ENCODE measurements at regions not wholly inside any gene's neighbourhood (a gene's known extent, or its start where the extent isn't known, plus 50 kb on each side); places are given as distances from the start of the nearest gene placed in this dataset.
"Not testable (repeated sequence)": the region's sequence is repeated elsewhere in the genome, so short reads cannot be mapped to it uniquely, and the experiment has no call there.

DNA sequence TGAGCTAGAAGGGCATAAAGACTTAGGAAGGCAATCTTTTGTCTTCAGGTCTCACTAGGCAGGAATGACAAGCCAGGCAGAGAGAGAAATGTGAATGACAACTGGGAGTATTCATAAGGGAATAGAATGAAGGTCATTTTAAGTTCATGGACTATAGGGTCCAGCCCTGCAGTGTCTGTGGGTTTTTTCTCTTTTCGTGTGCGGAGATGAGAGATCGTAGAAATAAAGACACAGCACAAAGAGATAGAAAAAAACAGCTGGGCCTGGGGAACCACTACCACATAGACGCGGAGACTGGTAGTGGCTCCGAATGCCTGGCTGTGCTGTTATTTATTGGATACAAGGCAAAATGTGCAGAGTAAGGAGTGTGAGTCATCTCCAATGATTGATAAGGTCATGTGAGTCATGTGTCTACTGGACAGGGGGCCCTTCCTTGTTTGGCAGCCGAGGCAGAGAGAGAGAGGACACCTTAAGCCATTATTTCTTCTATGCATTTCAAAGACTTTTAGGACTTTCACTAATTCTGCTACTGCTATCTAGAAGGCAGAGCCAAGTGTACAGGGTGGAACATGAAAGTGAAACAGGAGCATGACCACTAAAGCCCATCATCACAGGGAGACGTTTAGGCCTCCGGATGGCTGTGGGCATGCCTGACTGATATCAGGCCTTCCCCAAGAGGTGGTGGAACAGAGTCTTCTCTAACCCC, 921.8 kb upstream of the PCDH10 start:
- DNase-seq: no peak
- no peaks in the 10 kb centered on the region for H3K27me3 Mint-ChIP-seq (ENCODE audit: low read depth)
- no peak for ATAC-seq
- H3K9me3 Mint-ChIP-seq (ENCODE audit: insufficient read depth): no peaks in the 10 kb centered on the region
- CTCF ChIA-PET: no interaction called here
- no peaks in the 10 kb centered on the region for H3K4me1 Mint-ChIP-seq (ENCODE audit: low read depth)
- no peak overlapping the region for H3K27ac Mint-ChIP-seq
- no peak overlapping the region for H3K4me3 Mint-ChIP-seq
- POLR2A ChIA-PET: no interaction called here
- H3K36me3 Mint-ChIP-seq (ENCODE audit: low read depth): no peaks in the 10 kb centered on the region

GRCh38 chr4:132227857-132228165, 921.3 kb upstream of the PCDH10 start:
- H3K4me1 Mint-ChIP-seq (ENCODE audit: low read depth); H3K27me3 Mint-ChIP-seq (ENCODE audit: low read depth); H3K9me3 Mint-ChIP-seq (ENCODE audit: insufficient read depth); H3K27ac Mint-ChIP-seq; ATAC-seq; POLR2A ChIA-PET; CTCF ChIA-PET; H3K36me3 Mint-ChIP-seq (ENCODE audit: low read depth); H3K4me3 Mint-ChIP-seq: not testable (repeated sequence)
- peak; percentile 20 for DNase-seq

DNA sequence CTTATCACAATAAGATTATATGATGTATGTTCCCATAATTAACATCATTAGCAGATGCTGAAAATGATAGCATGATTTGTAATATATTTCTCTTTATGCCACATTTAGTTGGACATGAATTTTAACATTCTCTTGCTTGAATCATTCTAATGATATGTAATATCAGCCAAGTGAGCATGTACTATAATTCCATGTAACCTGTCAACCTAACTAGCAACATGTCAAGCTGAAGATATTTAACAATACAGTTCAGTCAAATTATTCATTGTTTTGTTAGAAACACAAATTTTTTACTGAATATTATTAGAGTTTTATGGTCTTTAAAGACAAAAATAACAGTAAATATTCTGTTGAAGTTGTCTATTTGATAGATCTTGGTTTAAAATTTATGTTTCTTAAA, 920.4 kb upstream of the PCDH10 start:
- Mint-ChIP-seq H3K27me3 (ENCODE audit: low read depth) (no peaks in the 10 kb centered on the region), H3K4me3 (no peak overlapping the region), H3K36me3 (ENCODE audit: low read depth) (no peaks in the 10 kb centered on the region), H3K4me1 (ENCODE audit: low read depth) (no peaks in the 10 kb centered on the region), H3K27ac (no peak overlapping the region), H3K9me3 (ENCODE audit: insufficient read depth) (no peaks in the 10 kb centered on the region)
- ATAC-seq: no peak
- no peak for DNase-seq
- ChIA-PET POLR2A (no interaction called here), CTCF (no interaction called here)

GRCh38 chr4:132230025-132230424, 919.1 kb upstream of the PCDH10 start:
- CTCF ChIA-PET: no interaction called here
- Mint-ChIP-seq H3K36me3 (ENCODE audit: low read depth) (no peaks in the 10 kb centered on the region), H3K27ac (no peak overlapping the region), H3K4me1 (ENCODE audit: low read depth) (no peaks in the 10 kb centered on the region), H3K27me3 (ENCODE audit: low read depth) (no peaks in the 10 kb centered on the region), H3K9me3 (ENCODE audit: insufficient read depth) (no peaks in the 10 kb centered on the region), H3K4me3 (no peak overlapping the region)
- no peak for ATAC-seq
- DNase-seq: no peak
- POLR2A ChIA-PET: no interaction called here

- H3K9me3 Mint-ChIP-seq (ENCODE audit: insufficient read depth): no peaks in the 10 kb centered on the region
- no peaks in the 10 kb centered on the region for H3K4me1 Mint-ChIP-seq (ENCODE audit: low read depth)
- H3K4me3 Mint-ChIP-seq: no peak overlapping the region
- H3K36me3 Mint-ChIP-seq (ENCODE audit: low read depth): no peaks in the 10 kb centered on the region
- DNase-seq (no peak), ATAC-seq (no peak)
- CTCF ChIA-PET: no interaction called here
- POLR2A ChIA-PET: no interaction called here
- no peaks in the 10 kb centered on the region for H3K27me3 Mint-ChIP-seq (ENCODE audit: low read depth)
- no peak overlapping the region for H3K27ac Mint-ChIP-seq
Observed at GRCh38 chr4:132238697-132239096, 910.4 kb upstream of the PCDH10 start.

- no peak for DNase-seq
- Mint-ChIP-seq H3K27me3 (ENCODE audit: low read depth) (no peaks in the 10 kb centered on the region), H3K9me3 (ENCODE audit: insufficient read depth) (no peaks in the 10 kb centered on the region), H3K4me3 (no peak overlapping the region), H3K36me3 (ENCODE audit: low read depth) (no peaks in the 10 kb centered on the region), H3K4me1 (ENCODE audit: low read depth) (no peaks in the 10 kb centered on the region), H3K27ac (no peak overlapping the region)
- ATAC-seq: no peak
- CTCF ChIA-PET: no interaction called here
- POLR2A ChIA-PET: no interaction called here
Observed at GRCh38 chr4:132240081-132240480, 909.0 kb upstream of the PCDH10 start.

DNA sequence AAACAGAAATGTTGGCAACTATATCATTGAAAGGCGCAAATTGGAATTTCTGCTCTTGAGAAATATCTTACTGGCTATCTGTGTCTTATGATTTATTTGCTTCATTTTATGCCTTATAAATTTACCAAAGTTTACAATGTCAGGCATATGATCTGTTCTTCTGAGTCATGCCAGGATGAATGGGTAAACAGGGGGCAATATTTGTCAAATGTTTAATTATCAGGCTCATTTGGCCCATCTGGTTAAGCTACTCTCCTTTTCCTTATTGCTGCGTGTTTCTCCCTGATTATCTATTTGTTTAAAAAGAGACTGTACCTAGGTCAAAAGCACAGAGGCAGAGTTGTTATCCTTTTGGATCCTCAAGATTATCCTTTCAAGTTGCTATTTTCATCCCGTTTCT, 903.8 kb upstream of the PCDH10 start:
- Mint-ChIP-seq H3K27me3 (ENCODE audit: low read depth) (no peaks in the 10 kb centered on the region), H3K4me3 (no peak overlapping the region), H3K4me1 (ENCODE audit: low read depth) (no peaks in the 10 kb centered on the region), H3K27ac (no peak overlapping the region), H3K36me3 (ENCODE audit: low read depth) (no peaks in the 10 kb centered on the region), H3K9me3 (ENCODE audit: insufficient read depth) (no peaks in the 10 kb centered on the region)
- ChIA-PET POLR2A (no interaction called here), CTCF (no interaction called here)
- ATAC-seq: no peak
- DNase-seq: no peak

GRCh38 chr4:132264176-132264575, 884.9 kb upstream of the PCDH10 start:
- Mint-ChIP-seq H3K27ac (no peak overlapping the region), H3K36me3 (ENCODE audit: low read depth) (no peaks in the 10 kb centered on the region), H3K4me3 (no peak overlapping the region), H3K9me3 (ENCODE audit: insufficient read depth) (no peaks in the 10 kb centered on the region), H3K27me3 (ENCODE audit: low read depth) (no peaks in the 10 kb centered on the region), H3K4me1 (ENCODE audit: low read depth) (no peaks in the 10 kb centered on the region)
- no peak for ATAC-seq
- POLR2A ChIA-PET: no interaction called here
- no peak for DNase-seq
- CTCF ChIA-PET: no interaction called here

DNA sequence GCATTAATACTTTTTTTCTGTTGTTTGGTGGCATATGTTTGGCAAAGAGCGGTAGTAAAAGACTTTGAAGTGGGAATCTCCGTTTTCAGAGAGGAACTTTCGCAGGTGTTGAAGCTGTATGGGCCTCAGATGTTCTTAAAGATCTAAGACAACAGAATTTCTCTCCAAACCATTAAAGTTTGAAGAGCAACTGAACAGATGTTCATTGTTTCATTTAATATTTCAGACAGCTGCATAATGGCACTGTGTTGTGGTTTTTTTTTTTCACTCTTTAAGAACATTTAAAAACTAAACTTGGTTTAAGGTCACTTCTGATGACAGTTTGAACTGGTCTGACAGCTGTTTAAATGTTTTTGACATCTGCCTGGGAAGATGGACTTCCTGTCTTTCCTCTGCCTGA, 882.7 kb upstream of the PCDH10 start:
- Mint-ChIP-seq H3K4me3 (no peak overlapping the region), H3K27ac (no peak overlapping the region), H3K9me3 (ENCODE audit: insufficient read depth) (no peaks in the 10 kb centered on the region), H3K4me1 (ENCODE audit: low read depth) (no peaks in the 10 kb centered on the region), H3K27me3 (ENCODE audit: low read depth) (no peaks in the 10 kb centered on the region), H3K36me3 (ENCODE audit: low read depth) (no peaks in the 10 kb centered on the region)
- POLR2A ChIA-PET: no interaction called here
- DNase-seq (no peak), ATAC-seq (no peak)
- CTCF ChIA-PET: no interaction called here

- Mint-ChIP-seq H3K4me3 (no peak overlapping the region), H3K27ac (no peak overlapping the region), H3K27me3 (ENCODE audit: low read depth) (no peaks in the 10 kb centered on the region), H3K4me1 (ENCODE audit: low read depth) (no peaks in the 10 kb centered on the region), H3K36me3 (ENCODE audit: low read depth) (no peaks in the 10 kb centered on the region), H3K9me3 (ENCODE audit: insufficient read depth) (no peaks in the 10 kb centered on the region)
- DNase-seq (no peak), ATAC-seq (no peak)
- ChIA-PET POLR2A (no interaction called here), CTCF (no interaction called here)
Observed at GRCh38 chr4:132267321-132267720, 881.8 kb upstream of the PCDH10 start.

DNA sequence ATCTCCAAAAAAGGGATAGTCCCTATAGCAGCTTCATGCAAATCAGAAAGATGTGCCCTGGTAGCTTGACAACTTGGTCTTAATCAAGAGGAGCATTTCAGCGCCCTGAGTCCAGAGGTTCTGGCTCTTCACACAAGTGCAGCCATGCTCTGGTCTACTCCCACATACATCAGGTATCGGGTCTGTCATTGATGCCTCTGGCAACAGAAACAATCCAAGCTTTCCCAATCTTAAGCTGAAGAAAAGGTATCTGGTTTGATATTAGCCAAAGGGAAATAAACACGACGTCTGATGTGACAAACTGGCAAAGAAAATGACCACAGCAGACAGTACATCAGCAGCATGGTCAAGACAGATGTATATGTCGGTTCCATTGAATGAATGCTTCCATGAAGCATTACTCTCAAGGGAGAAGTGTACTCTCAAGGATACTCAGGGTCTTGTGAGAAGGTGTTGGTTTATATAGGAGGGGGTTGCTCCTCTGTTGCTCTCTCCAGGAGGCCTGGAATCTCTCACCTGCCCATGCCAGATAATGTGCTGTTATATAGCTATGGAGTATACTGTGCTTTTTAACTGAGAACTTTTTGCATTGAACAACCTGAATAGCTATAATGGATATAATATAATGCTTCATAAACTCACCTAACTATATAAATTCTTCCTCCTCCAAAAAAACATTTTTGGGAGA, 879.6 kb upstream of the PCDH10 start:
- Mint-ChIP-seq H3K27me3 (ENCODE audit: low read depth) (no peaks in the 10 kb centered on the region), H3K36me3 (ENCODE audit: low read depth) (no peaks in the 10 kb centered on the region), H3K9me3 (ENCODE audit: insufficient read depth) (no peaks in the 10 kb centered on the region), H3K4me1 (ENCODE audit: low read depth) (no peaks in the 10 kb centered on the region), H3K4me3 (no peak overlapping the region), H3K27ac (no peak overlapping the region)
- ChIA-PET POLR2A (no interaction called here), CTCF (no interaction called here)
- DNase-seq (no peak), ATAC-seq (no peak)

GRCh38 chr4:132275583-132276121, 873.4 kb upstream of the PCDH10 start:
- Mint-ChIP-seq H3K4me3 (no peak overlapping the region), H3K9me3 (ENCODE audit: insufficient read depth) (no peaks in the 10 kb centered on the region), H3K27ac (no peak overlapping the region), H3K36me3 (ENCODE audit: low read depth) (no peaks in the 10 kb centered on the region), H3K27me3 (ENCODE audit: low read depth) (no peaks in the 10 kb centered on the region), H3K4me1 (ENCODE audit: low read depth) (no peaks in the 10 kb centered on the region)
- DNase-seq: no peak
- no peak for ATAC-seq
- ChIA-PET CTCF (no interaction called here), POLR2A (no interaction called here)

- no peaks in the 10 kb centered on the region for H3K27me3 Mint-ChIP-seq (ENCODE audit: low read depth)
- DNase-seq: no peak
Observed at GRCh38 chr4:132276185-132276584, 872.9 kb upstream of the PCDH10 start.

More at GRCh38 chr4:132276185-132276584, 872.9 kb upstream of the PCDH10 start:
- no peak overlapping the region for H3K4me3 Mint-ChIP-seq
- CTCF ChIA-PET: no interaction called here
- no peaks in the 10 kb centered on the region for H3K36me3 Mint-ChIP-seq (ENCODE audit: low read depth)
- no peak overlapping the region for H3K27ac Mint-ChIP-seq
- POLR2A ChIA-PET: no interaction called here
- no peaks in the 10 kb centered on the region for H3K9me3 Mint-ChIP-seq (ENCODE audit: insufficient read depth)
- no peaks in the 10 kb centered on the region for H3K4me1 Mint-ChIP-seq (ENCODE audit: low read depth)
- ATAC-seq: no peak

Data from activated CD8-positive, alpha-beta T cell treated with anti-CD3 and anti-CD28 coated beads, Interleukin-2, amount 10 ng/mL, durations not matched to agents 7 days and 5 days (primary cell).